Ascending aorta (tissue), 2 donors: ENCODE measurements at regions not wholly inside any gene's neighbourhood (a gene's known extent, or its start where the extent isn't known, plus 50 kb on each side); places are given as distances from the start of the nearest gene placed in this dataset.

Experiments used
- DNase-seq, 2 donors: peaks; one replicate each; pipeline ENCODE4 v3.0.0-alpha.2; 2019; ENCODE audit warnings: low spot score in 2 of 2
- H3K27ac ChIP-seq, 2 donors: fragments of 200-600 bp; sonication (generic); one replicate each; pipeline ENCODE4 v1.5.1; 2016 to 2017; ENCODE audit warnings: mild to moderate bottlenecking in 1 of 2
- H3K27me3 ChIP-seq: fragments of 200-600 bp; sonication (generic); one replicate; pipeline ENCODE4 v1.5.1; 2017
- H3K36me3 ChIP-seq, 2 donors: fragments of 200-600 bp; sonication (generic); one replicate each; pipeline ENCODE4 v1.5.1; 2016
- H3K4me1 ChIP-seq, 2 donors: fragments of 200-600 bp; sonication (generic); one replicate each; pipeline ENCODE4 v1.5.1; 2016 to 2017; ENCODE audit warnings: mild to moderate bottlenecking in 1 of 2
- H3K4me3 ChIP-seq, 2 donors: fragments of 200-600 bp; sonication (generic); one replicate each; pipeline ENCODE4 v1.5.1; 2016 to 2017; ENCODE audit warnings: mild to moderate bottlenecking in 1 of 2
- H3K9me3 ChIP-seq, 2 donors: fragments of 200-600 bp; sonication (generic); one replicate each; pipeline ENCODE4 v1.5.1; 2016
- intact Hi-C: fragments of 100-400 bp; cut with DNase I; formaldehyde crosslinking; loops from one replicate; pipeline ENCODE4 v1.15.1; 2023
- TF ChIP-seq, protein P1 (sequence below), 3 experiments: fragments of 200-600 bp in 2 of 3; fragments of 450-650 bp in 1 of 3; sonication (generic) in 2 of 3; IDR thresholded peaks; one replicate each; pipeline ENCODE4 v1.5.1; 2016 to 2019; ENCODE audit warnings: antibody characterized with exemption in 3 of 3, mild to moderate bottlenecking in 1 of 3, moderate library complexity in 1 of 3

DNA sequence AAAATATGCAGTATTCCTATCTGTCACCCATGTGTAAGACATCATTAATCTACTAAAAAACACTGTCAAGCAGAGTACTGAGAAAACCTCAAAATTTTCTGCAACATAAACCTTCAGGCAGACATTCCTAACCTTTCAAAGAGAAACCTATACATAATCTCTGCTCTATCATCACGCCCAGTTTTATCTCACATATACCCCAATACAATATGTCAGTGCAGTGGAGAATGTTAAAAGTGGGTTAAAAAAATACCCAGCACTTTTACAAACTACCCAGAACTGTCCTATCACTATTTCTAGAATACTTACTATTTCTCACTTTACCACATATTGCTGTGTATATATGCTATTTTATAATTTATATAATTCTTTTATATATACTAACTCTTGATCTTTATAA lies 922.0 kb upstream of the SORCS1 start:
- TF ChIP-seq, protein P1, sequence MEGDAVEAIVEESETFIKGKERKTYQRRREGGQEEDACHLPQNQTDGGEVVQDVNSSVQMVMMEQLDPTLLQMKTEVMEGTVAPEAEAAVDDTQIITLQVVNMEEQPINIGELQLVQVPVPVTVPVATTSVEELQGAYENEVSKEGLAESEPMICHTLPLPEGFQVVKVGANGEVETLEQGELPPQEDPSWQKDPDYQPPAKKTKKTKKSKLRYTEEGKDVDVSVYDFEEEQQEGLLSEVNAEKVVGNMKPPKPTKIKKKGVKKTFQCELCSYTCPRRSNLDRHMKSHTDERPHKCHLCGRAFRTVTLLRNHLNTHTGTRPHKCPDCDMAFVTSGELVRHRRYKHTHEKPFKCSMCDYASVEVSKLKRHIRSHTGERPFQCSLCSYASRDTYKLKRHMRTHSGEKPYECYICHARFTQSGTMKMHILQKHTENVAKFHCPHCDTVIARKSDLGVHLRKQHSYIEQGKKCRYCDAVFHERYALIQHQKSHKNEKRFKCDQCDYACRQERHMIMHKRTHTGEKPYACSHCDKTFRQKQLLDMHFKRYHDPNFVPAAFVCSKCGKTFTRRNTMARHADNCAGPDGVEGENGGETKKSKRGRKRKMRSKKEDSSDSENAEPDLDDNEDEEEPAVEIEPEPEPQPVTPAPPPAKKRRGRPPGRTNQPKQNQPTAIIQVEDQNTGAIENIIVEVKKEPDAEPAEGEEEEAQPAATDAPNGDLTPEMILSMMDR (IDR thresholded peaks at IDR 0.05), result no peak
- intact Hi-C loops, result no loop called here
- Histone ChIP-seq H3K4me3 (no peak overlapping the region), H3K27ac (no peak overlapping the region), H3K27me3 (no peaks in the 10 kb centered on the region), H3K4me1 (no peaks in the 10 kb centered on the region), H3K36me3 (no peaks in the 10 kb centered on the region), H3K9me3 (no peaks in the 10 kb centered on the region)
- no peak for DNase-seq

DNA sequence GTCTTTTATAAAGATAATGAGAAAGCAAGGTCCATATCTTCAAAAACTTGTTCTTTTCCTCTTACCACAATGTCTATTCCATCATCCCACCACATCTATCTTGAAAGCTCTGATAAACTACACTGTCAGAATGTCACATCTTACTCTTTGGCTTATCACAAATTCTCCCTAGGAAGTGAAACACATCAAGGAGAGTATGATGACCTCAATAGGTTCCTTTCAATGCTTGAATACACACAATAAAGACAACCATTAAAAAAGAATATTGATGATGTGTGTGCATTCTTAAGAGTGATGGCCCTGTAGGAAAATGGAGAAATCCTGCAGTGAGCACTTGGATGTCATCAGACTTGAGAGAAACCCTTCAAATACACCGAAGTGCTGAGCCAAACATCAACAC lies 918.1 kb upstream of the SORCS1 start:
- no peaks in the 10 kb centered on the region for H3K9me3 ChIP-seq
- intact Hi-C loops, result no loop called here
- TF ChIP-seq, protein P1 (IDR thresholded peaks at IDR 0.05), result no peak
- H3K27me3 ChIP-seq, result no peaks in the 10 kb centered on the region
- DNase-seq, result no peak
- no peaks in the 10 kb centered on the region for H3K4me1 ChIP-seq
- no peak overlapping the region for H3K27ac ChIP-seq
- no peak overlapping the region for H3K4me3 ChIP-seq
- no peaks in the 10 kb centered on the region for H3K36me3 ChIP-seq

DNA sequence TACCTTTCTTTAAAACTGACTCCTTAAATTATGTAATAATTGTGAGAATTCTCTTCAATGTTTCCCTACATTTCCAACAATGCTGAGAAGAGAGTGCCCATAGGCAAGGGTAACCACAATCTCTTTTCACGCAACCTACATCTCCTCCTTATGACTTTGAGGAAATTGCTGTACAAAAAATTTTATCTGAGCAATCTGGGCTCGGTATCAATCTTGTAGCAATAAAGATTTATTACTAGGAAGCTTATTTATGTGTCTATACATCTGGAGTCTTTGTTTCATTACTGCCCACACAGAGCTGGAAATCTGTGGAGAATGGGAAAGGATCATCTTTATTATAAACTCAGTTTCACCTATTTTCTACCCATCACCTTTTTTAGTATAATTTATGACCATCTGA lies 913.8 kb upstream of the SORCS1 start:
- no peak overlapping the region for H3K4me3 ChIP-seq
- no peaks in the 10 kb centered on the region for H3K27me3 ChIP-seq
- H3K9me3 ChIP-seq, result no peaks in the 10 kb centered on the region
- no peaks in the 10 kb centered on the region for H3K4me1 ChIP-seq
- no peak for DNase-seq
- no peaks in the 10 kb centered on the region for H3K36me3 ChIP-seq
- intact Hi-C loops, result no loop called here
- no peak overlapping the region for H3K27ac ChIP-seq
- TF ChIP-seq, protein P1 (IDR thresholded peaks at IDR 0.05), result no peak

DNA sequence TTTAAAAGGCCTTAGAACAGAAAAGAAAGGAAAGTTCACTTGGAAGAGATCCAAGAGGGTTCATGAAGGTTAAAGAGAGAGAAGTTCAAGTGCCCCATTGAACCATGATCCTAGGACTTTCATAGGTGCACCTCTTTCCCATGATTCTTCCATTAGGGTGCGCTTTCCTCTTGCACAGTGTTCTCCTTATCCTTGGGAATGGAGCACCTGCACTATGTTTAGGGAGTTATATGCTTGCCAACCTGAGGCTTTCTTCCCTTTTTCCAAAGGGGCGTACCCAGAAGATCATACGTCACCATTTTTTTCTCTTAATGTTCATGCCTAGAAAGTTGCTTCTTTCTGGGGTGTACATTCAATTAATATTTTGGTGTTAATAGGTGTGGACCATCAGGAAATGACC lies 908.0 kb upstream of the SORCS1 start:
- H3K4me1 ChIP-seq, result no peaks in the 10 kb centered on the region
- TF ChIP-seq, protein P1 (IDR thresholded peaks at IDR 0.05), result no peak
- no peak overlapping the region for H3K27ac ChIP-seq
- H3K4me3 ChIP-seq, result no peak overlapping the region
- intact Hi-C loops, result no loop called here
- no peak for DNase-seq
- H3K36me3 ChIP-seq, result no peaks in the 10 kb centered on the region
- no peaks in the 10 kb centered on the region for H3K27me3 ChIP-seq
- H3K9me3 ChIP-seq, result no peaks in the 10 kb centered on the region

DNA sequence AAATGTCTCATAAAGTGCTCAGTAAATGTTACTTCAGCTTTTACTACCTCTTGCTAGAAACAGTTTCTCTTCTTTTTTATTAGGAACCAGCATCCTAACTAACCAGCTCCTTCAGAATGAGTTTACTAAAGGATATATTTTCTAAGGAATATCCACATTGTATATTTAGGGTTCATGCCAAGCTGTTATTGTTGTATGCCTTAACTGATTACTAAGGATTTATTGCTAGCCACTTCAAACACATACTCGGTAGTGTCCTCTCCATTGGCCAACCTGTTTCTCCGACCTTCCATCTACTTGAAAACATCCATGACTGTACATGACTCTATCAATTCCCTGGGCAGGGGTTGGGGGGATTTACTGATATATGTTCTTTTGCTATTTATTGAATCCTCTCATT lies 906.3 kb upstream of the SORCS1 start:
- TF ChIP-seq, protein P1 (IDR thresholded peaks at IDR 0.05), result no peak
- H3K27ac ChIP-seq, result no peak overlapping the region

DNA sequence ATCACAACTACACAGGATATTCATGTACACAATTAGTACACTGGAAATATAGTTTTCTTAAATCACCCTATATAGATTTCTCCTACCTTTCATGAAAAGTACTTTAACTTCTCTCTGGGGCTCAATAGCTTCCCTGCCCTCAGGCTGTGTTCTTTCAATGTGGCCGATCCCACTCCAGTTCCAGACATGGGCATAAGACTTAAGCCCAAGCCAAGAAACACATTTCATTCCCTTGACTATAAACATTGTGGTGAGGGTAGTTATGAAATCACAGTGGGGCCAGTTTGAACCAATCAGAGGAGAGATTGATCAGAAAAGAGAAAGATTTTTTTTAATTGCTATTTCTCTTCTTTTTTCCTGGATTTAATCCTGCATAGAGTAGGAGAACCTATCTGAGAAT lies 904.6 kb upstream of the SORCS1 start:
- H3K4me1 ChIP-seq, result no peaks in the 10 kb centered on the region
- H3K36me3 ChIP-seq, result no peaks in the 10 kb centered on the region
- H3K27me3 ChIP-seq, result no peaks in the 10 kb centered on the region
- DNase-seq, result no peak
- TF ChIP-seq, protein P1 (IDR thresholded peaks at IDR 0.05), result no peak
- no peak overlapping the region for H3K4me3 ChIP-seq
- intact Hi-C loops, result no loop called here
- H3K9me3 ChIP-seq, result no peaks in the 10 kb centered on the region
- no peak overlapping the region for H3K27ac ChIP-seq

More for the DNA sequence above, 906.3 kb upstream of the SORCS1 start:
- Histone ChIP-seq H3K4me3 (no peak overlapping the region), H3K9me3 (no peaks in the 10 kb centered on the region), H3K4me1 (no peaks in the 10 kb centered on the region), H3K27me3 (no peaks in the 10 kb centered on the region), H3K36me3 (no peaks in the 10 kb centered on the region)
- intact Hi-C loops, result no loop called here
- DNase-seq, result no peak
